ENCODE measurements at regions not wholly inside any gene's neighbourhood (a gene's known extent, or its start where the extent isn't known, plus 50 kb on each side); places are given as distances from the start of the nearest gene placed in this dataset.

- no peaks in the 10 kb centered on the region for H3K79me2 ChIP-seq (ENCODE audit: low read depth)
- CTCF ChIA-PET = interaction anchor here (0.7 kb wide), 1 partner anchor 113 kb away, joined by 3 read pairs; no protein-coding TSS in a partner anchor
- no TSS peak for BruUV-seq (replicated peaks)
- intact Hi-C loops (cut with micrococcal nuclease; ENCODE audit: unreplicated experiment) = no loop called here
- no peaks in the 10 kb centered on the region for H3K9me2 ChIP-seq (ENCODE audit: insufficient read depth)
- POLR2A ChIA-PET (ENCODE audit: unreplicated experiment) = no interaction called here
- H3K9me3 ChIP-seq (ENCODE audit: insufficient read depth, low read depth) = no peaks in the 10 kb centered on the region
- TF ChIP-seq CTCF (conservative IDR thresholded peaks at IDR 0.05) (no peak), EZH2 (IDR thresholded peaks at IDR 0.05; ENCODE audit: low read depth) (no peak)
- H3F3A ChIP-seq (ENCODE audit: insufficient read depth, low read depth) = peaks cover 9% of the 10 kb centered on the region; the same call in 1 of the 2 replicates
- peaks cover 11% of the 10 kb centered on the region for H3K4me1 ChIP-seq (replicated peaks; ENCODE audit: insufficient read depth)
- H4K20me1 ChIP-seq (ENCODE audit: insufficient read depth) = no peaks in the 10 kb centered on the region
- no peaks in the 10 kb centered on the region for H3K27me3 ChIP-seq (ENCODE audit: insufficient read depth, low read depth)
- no peak overlapping the region for H3K4me2 ChIP-seq
- no peak overlapping the region for H2AFZ ChIP-seq
- DNase-seq = no peak
- no peaks in the 10 kb centered on the region for H3K36me3 ChIP-seq (ENCODE audit: low read depth)
- H3K4me3 ChIP-seq = no peak overlapping the region
- H3K27ac ChIP-seq = no peak overlapping the region
These were observed 191.3 kb downstream of the SMIM20 start for GRCh38 chr4:26105337-26105736.

GRCh38 chr4:26105815-26106699, 192.0 kb downstream of the SMIM20 start:
- no peaks in the 10 kb centered on the region for H3K9me2 ChIP-seq (ENCODE audit: insufficient read depth)
- no peaks in the 10 kb centered on the region for H3K79me2 ChIP-seq (ENCODE audit: low read depth)
- H3K4me2 ChIP-seq = no peak overlapping the region
- no peak for DNase-seq
- H4K20me1 ChIP-seq (ENCODE audit: insufficient read depth) = no peaks in the 10 kb centered on the region
- H3K27me3 ChIP-seq (ENCODE audit: insufficient read depth, low read depth) = no peaks in the 10 kb centered on the region
- no peak overlapping the region for H2AFZ ChIP-seq
- TF ChIP-seq CTCF (conservative IDR thresholded peaks at IDR 0.05) = no peak
- TF ChIP-seq EZH2 (IDR thresholded peaks at IDR 0.05; ENCODE audit: low read depth) = no peak
- no TSS peak for BruUV-seq (replicated peaks)
- H3F3A ChIP-seq (ENCODE audit: insufficient read depth, low read depth) = peaks cover 17% of the 10 kb centered on the region; the same call in 1 of the 2 replicates
- H3K4me1 ChIP-seq (replicated peaks; ENCODE audit: insufficient read depth) = peaks cover 11% of the 10 kb centered on the region
- CTCF ChIA-PET = interaction anchor here (0.7 kb wide), 1 partner anchor 112 kb away, joined by 3 read pairs; no protein-coding TSS in a partner anchor
- H3K4me3 ChIP-seq = no peak overlapping the region
- H3K27ac ChIP-seq = no peak overlapping the region
- POLR2A ChIA-PET (ENCODE audit: unreplicated experiment) = no interaction called here
- H3K36me3 ChIP-seq (ENCODE audit: low read depth) = no peaks in the 10 kb centered on the region
- H3K9me3 ChIP-seq (ENCODE audit: insufficient read depth, low read depth) = no peaks in the 10 kb centered on the region
- intact Hi-C loops (cut with micrococcal nuclease; ENCODE audit: unreplicated experiment) = no loop called here

- ChIA-PET POLR2A (ENCODE audit: unreplicated experiment) (no interaction called here), CTCF (no interaction called here)
- no peak overlapping the region for H3K4me2 ChIP-seq
- H3K27me3 ChIP-seq (ENCODE audit: insufficient read depth, low read depth) = no peaks in the 10 kb centered on the region
- no peak overlapping the region for H3K27ac ChIP-seq
- H3K79me2 ChIP-seq (ENCODE audit: low read depth) = no peaks in the 10 kb centered on the region
- peaks cover 17% of the 10 kb centered on the region; the same call in 1 of the 2 replicates for H3F3A ChIP-seq (ENCODE audit: insufficient read depth, low read depth)
- no peak for TF ChIP-seq CTCF (conservative IDR thresholded peaks at IDR 0.05)
- TF ChIP-seq EZH2 (IDR thresholded peaks at IDR 0.05; ENCODE audit: low read depth) = no peak
- no peak overlapping the region for H3K4me3 ChIP-seq
- no peaks in the 10 kb centered on the region for H3K36me3 ChIP-seq (ENCODE audit: low read depth)
- intact Hi-C loops (cut with micrococcal nuclease; ENCODE audit: unreplicated experiment) = no loop called here
- H3K4me1 ChIP-seq (replicated peaks; ENCODE audit: insufficient read depth) = peaks cover 11% of the 10 kb centered on the region
- H3K9me2 ChIP-seq (ENCODE audit: insufficient read depth) = no peaks in the 10 kb centered on the region
- BruUV-seq (replicated peaks) = no TSS peak
- DNase-seq = no peak
- H4K20me1 ChIP-seq (ENCODE audit: insufficient read depth) = no peaks in the 10 kb centered on the region
- H2AFZ ChIP-seq = no peak overlapping the region
- H3K9me3 ChIP-seq (ENCODE audit: insufficient read depth, low read depth) = no peaks in the 10 kb centered on the region
These were observed 192.8 kb downstream of the SMIM20 start for GRCh38 chr4:26106776-26107175.

Data from PC-9 (cell line).